ENCODE measurements at regions not wholly inside any gene's neighbourhood (a gene's known extent, or its start where the extent isn't known, plus 50 kb on each side); places are given as distances from the start of the nearest gene placed in this dataset.
A peak's percentile ranks its signal among the peaks of the same experiment; 100 is the strongest.

DNA sequence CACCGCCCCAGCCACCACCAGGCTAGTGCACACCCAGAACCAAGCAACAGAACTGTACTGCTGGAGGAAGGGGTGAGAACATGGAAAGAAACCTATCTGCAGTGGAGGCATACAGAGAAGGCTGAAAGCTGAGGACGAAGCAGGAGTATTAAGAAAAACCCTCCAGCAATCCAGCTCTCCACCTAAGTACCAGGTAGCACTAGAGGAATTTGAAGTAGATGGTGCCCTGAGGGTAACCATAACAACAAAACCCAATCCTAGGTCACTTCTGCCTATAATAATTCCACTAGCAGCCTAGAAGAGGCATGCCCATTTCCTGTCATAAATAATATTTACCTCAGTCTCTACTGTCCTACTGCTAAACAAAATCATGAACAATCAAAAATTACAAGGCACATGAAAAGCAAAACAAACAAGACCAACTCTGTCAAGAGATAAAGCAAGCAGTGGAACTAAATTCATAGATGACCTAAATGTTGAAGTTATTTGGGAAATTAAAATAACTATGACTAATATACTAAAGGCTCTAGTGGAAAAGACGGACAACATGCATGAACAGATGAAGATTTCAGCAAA lies 51.1 kb downstream of the HYCC1 start:
- no peak overlapping the region for H3K27ac ChIP-seq (ENCODE audit: low read depth in 2 of 2, low read length in 2 of 2)
- H3K4me3 ChIP-seq (ENCODE audit: low read length in 3 of 3): no peak overlapping the region
- no peak overlapping the region for H3K9ac ChIP-seq (ENCODE audit: low read length in 3 of 3)
- TF ChIP-seq, protein P1, sequence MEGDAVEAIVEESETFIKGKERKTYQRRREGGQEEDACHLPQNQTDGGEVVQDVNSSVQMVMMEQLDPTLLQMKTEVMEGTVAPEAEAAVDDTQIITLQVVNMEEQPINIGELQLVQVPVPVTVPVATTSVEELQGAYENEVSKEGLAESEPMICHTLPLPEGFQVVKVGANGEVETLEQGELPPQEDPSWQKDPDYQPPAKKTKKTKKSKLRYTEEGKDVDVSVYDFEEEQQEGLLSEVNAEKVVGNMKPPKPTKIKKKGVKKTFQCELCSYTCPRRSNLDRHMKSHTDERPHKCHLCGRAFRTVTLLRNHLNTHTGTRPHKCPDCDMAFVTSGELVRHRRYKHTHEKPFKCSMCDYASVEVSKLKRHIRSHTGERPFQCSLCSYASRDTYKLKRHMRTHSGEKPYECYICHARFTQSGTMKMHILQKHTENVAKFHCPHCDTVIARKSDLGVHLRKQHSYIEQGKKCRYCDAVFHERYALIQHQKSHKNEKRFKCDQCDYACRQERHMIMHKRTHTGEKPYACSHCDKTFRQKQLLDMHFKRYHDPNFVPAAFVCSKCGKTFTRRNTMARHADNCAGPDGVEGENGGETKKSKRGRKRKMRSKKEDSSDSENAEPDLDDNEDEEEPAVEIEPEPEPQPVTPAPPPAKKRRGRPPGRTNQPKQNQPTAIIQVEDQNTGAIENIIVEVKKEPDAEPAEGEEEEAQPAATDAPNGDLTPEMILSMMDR (IDR thresholded peaks at IDR 0.05; ENCODE audit: borderline replicate concordance, extremely low read depth, insufficient read depth): no peak
- FAIRE-seq (no peak), DNase-seq (no peak)
- H3K27me3 ChIP-seq (ENCODE audit: control insufficient read depth, insufficient read depth, low read length): no peaks in the 10 kb centered on the region
- H3K9me3 ChIP-seq (ENCODE audit: control insufficient read depth in 2 of 3, insufficient read depth in 1 of 3, low read length in 3 of 3): no peaks in the 10 kb centered on the region
- peaks cover 0 to 2% (median 0%) of the 10 kb centered on the region in 3 donors for H3K36me3 ChIP-seq (ENCODE audit: control insufficient read depth in 2 of 3, insufficient read depth in 3 of 3, low read length in 3 of 3)
- H3K4me1 ChIP-seq (ENCODE audit: control insufficient read depth in 2 of 3, insufficient read depth in 2 of 3, low read depth in 1 of 3, low read length in 3 of 3): no peaks in the 10 kb centered on the region
- intact Hi-C loops (cut with DNase I): no loop called here

DNA sequence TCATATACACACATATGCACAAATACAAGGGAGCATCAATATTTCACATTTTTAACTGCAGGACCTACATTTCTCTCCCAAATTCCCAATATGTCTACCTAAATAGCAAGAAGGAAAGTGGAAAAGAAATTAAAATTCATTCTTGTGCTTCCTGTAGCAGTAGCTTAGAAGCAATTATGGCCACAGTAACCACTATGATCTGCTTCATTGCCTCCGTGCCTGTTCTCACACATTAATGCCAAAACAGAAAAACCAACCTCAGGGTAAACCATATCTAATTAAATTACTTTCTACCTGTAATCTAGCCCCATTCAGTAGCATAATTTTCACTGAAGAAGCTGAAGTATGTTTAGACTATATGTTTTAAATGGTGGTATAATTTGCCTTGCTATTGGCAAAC lies 55.2 kb downstream of the HYCC1 start:
- FAIRE-seq (no peak), DNase-seq (no peak)
- no peak overlapping the region for H3K9ac ChIP-seq (ENCODE audit: low read length in 3 of 3)
- no peak overlapping the region for H3K27ac ChIP-seq (ENCODE audit: low read depth in 2 of 2, low read length in 2 of 2)
- no peaks in the 10 kb centered on the region for H3K27me3 ChIP-seq (ENCODE audit: control insufficient read depth, insufficient read depth, low read length)
- H3K4me3 ChIP-seq (ENCODE audit: low read length in 3 of 3): no peak overlapping the region
- intact Hi-C loops (cut with DNase I): no loop called here
- no peaks in the 10 kb centered on the region for H3K9me3 ChIP-seq (ENCODE audit: control insufficient read depth in 2 of 3, insufficient read depth in 1 of 3, low read length in 3 of 3)
- H3K36me3 ChIP-seq (ENCODE audit: control insufficient read depth in 2 of 3, insufficient read depth in 3 of 3, low read length in 3 of 3): peaks cover 0 to 2% (median 0%) of the 10 kb centered on the region in 3 donors
- H3K4me1 ChIP-seq (ENCODE audit: control insufficient read depth in 2 of 3, insufficient read depth in 2 of 3, low read depth in 1 of 3, low read length in 3 of 3): no peaks in the 10 kb centered on the region
- TF ChIP-seq, protein P1 (IDR thresholded peaks at IDR 0.05; ENCODE audit: borderline replicate concordance, extremely low read depth, insufficient read depth): no peak

DNA sequence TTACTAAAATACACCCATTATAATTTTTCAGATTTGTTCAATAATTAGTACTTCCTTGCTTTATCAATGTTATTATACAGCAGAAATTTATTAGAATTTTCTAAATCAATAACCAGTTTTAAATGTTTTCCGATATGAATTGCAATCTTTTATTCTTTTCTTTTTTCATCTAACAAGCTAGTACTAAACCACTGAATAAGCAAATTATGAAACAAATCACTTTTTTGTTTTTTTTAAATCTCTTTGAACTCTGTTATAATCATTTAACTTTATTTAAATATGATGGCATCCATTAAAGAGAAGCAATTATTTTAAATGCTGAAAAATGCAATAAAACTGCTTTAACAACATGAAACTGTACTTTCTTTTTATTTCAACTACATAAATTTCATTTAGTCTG lies 59.7 kb downstream of the HYCC1 start:
- Histone ChIP-seq H3K27ac (ENCODE audit: low read depth in 2 of 2, low read length in 2 of 2) (no peak overlapping the region), H3K9ac (ENCODE audit: low read length in 3 of 3) (no peak overlapping the region), H3K4me3 (ENCODE audit: low read length in 3 of 3) (no peak overlapping the region), H3K9me3 (ENCODE audit: control insufficient read depth in 2 of 3, insufficient read depth in 1 of 3, low read length in 3 of 3) (no peaks in the 10 kb centered on the region), H3K27me3 (ENCODE audit: control insufficient read depth, insufficient read depth, low read length) (no peaks in the 10 kb centered on the region), H3K4me1 (ENCODE audit: control insufficient read depth in 2 of 3, insufficient read depth in 2 of 3, low read depth in 1 of 3, low read length in 3 of 3) (no peaks in the 10 kb centered on the region), H3K36me3 (ENCODE audit: control insufficient read depth in 2 of 3, insufficient read depth in 3 of 3, low read length in 3 of 3) (no peaks in the 10 kb centered on the region)
- intact Hi-C loops (cut with DNase I): no loop called here
- peak; percentile 93 for FAIRE-seq
- no peak for DNase-seq
- TF ChIP-seq, protein P1 (IDR thresholded peaks at IDR 0.05; ENCODE audit: borderline replicate concordance, extremely low read depth, insufficient read depth): no peak
